Middle frontal gyrus (tissue), 1 donor: ENCODE measurements at regions not wholly inside any gene's neighbourhood (a gene's known extent, or its start where the extent isn't known, plus 50 kb on each side); places are given as distances from the start of the nearest gene placed in this dataset.
"Not testable (repeated sequence)": the region's sequence is repeated elsewhere in the genome, so short reads cannot be mapped to it uniquely, and the experiment has no call there.

Experiments
- DNase-seq: peaks from one replicate; pipeline ENCODE4 v3.0.0-alpha.2; 2015; ENCODE audit warnings: low spot score; ENCODE audit errors: extremely low spot score

DNA sequence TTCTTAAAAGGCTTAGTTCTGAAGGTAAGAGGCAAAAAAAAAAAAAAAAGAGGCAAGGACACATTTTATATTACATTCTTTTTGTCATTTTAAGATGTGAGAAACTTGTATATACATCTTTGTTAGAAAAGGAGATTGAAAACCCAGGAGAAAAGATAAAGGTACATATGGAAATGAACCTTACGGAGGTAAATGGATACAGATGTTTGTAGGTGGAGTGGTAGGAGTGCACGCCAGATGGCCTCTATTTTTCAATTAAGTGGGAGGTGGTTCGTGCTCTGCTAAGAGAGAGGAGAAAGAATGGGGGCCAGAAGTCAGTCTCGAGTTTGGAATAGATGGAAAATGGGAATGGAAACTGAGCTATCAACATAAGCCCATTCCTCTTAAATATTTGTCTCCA lies 622.5 kb upstream of the GHITM start:
- no peak for DNase-seq

DNA sequence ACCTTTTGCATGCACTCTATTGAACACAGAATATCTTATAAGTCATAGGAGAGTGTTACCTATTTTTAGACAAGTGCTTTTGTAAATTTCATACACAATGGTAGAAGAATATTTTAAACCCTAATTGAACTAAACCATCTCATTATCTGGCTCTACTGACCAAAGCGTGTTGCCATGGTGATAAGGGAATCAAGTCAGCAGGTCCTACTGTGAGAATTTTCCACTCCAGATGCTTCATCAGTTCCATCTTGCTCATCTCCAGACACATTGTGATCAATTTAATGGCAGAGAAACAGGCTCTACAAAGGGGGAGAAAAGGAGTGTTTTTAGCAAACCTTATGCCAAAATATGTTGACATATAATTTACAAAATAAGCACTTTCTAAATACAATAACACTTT lies 621.9 kb upstream of the GHITM start:
- no peak for DNase-seq

- DNase-seq = no peak
Observed at GRCh38 chr10:83518779-83519178, 620.5 kb upstream of the GHITM start.

GRCh38 chr10:83520386-83520785 lies 618.9 kb upstream of the GHITM start:
- not testable (repeated sequence) for DNase-seq

GRCh38 chr10:83522456-83522855 lies 616.9 kb upstream of the GHITM start:
- no peak for DNase-seq

DNA sequence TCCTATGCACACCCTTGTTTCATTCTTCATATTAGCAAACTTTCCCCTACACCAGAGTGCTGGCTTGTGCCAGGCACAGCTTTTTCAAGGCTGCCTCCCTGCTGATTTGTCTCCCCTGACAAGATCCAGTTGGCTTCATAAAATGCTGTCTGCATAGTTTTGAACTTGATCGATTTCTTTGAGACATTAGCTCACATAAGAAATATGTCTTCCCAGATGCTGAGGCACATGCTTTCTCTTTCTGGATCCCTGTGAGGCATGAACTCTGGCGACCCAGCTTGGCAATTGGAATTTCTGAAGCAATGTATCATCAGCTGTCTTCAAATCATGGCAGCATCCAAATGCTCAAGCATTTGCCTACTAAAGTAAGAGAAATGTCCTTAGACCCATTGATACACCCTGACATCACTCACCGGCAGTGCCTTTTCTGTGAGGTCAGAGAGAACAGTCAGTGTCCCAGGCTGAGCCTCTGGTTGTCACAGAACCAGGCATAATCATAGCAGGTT lies 616.4 kb upstream of the GHITM start:
- DNase-seq = no peak

- no peak for DNase-seq
Observed at GRCh38 chr10:83527934-83528333, 611.4 kb upstream of the GHITM start.

GRCh38 chr10:83533290-83533689 lies 606.0 kb upstream of the GHITM start:
- no peak for DNase-seq

GRCh38 chr10:83536426-83536825 lies 602.9 kb upstream of the GHITM start:
- no peak for DNase-seq

- DNase-seq = no peak
Observed at GRCh38 chr10:83538047-83538446, 601.3 kb upstream of the GHITM start.

GRCh38 chr10:83539528-83540308 lies 599.6 kb upstream of the GHITM start:
- DNase-seq = no peak

- DNase-seq = no peak
Observed at GRCh38 chr10:83541046-83541445, 598.3 kb upstream of the GHITM start.

- no peak for DNase-seq
Observed at GRCh38 chr10:83542774-83543411, 596.4 kb upstream of the GHITM start.

DNA sequence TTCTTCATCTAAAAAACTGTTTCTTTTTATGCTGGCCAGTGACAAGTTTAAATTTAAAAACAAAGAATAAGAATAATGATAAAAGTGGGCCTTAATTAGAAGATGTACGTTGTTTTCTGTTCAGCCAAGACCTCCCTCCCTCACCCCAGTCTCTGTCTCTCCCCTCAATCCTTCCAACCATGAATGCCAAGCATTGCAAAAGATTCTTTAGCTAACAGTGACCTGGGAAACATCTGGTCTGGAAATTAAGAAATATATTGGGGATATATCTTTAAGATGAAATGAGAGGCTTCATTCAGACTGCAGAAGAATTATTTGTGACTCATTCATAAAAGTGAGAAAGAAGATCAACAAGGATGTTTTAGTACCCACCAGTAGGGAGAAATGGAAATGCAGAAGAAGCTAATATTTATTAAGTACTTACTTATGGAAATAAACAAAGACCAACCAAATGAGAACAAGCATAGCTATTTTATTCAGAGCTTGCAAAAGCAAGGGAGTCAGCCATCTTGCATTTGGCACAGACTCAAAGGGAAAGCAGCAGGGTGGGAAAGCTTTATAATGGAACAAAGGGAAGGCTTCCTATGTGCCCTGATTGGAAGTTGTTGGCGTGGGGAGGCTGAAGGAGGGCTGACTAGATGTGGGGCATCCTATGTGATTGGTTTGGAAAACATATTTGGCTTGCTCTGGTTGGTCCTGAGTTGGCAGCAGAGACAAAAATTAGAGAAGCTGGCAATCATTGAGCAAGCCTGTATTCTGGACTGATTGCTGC lies 595.4 kb upstream of the GHITM start:
- DNase-seq = no peak

GRCh38 chr10:83545901-83546391 lies 593.4 kb upstream of the GHITM start:
- no peak for DNase-seq

DNA sequence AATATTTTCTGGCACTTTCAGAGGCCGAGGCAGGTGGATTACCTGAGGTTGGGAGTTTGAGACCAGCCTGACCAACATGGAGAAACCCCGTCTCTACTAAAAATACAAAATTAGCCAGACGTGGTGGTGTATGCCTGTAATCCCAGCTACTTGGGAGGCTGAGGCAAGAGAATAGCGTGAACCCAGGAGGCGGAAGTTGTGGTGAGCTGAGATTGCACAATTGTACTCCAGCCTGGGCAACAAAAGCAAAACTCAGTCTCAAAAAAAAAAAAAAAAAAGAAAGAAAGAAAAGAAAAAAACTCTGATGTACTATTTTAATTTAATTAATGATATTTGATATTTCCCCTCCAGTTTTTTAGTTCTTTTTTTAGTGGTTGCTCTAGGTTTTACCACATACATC lies 588.1 kb upstream of the GHITM start:
- DNase-seq = not testable (repeated sequence)

DNA sequence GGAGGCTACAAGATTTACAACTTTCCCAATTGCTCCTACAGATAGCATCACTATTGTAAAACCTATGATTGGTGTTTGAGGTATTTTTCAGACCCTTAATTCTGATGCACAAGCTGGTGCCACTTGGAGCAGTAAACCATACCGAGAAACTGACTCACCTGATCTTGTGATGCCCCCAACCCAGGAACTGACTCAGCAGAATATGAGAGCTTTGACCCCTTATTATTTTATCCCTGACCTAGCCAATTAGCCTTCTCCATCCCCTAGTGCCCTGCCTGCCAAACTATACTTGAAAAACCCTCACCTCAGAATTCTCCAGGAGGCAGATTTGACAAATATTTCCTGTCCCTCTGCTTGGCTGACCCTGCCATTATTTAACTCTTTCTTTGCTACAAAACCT lies 585.9 kb upstream of the GHITM start:
- no peak for DNase-seq

DNA sequence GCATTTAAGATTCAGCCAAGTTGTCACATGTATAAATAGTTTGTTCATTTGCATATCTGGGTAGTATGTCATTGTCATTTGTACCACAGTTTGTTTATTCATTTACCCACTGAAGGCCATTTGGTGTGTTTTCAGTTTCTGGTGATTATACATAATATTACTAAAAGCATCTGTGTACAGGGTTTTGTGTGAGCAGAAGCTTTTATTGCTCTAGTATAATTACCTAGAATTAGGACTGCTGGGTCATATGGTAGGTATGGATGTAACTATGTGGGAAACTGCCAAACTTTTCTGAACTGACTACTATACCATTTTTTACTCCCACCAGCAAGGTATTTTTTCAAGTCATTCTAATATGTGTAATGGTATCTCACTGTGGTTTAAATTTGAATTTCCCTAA lies 584.0 kb upstream of the GHITM start:
- no peak for DNase-seq

- DNase-seq = no peak
Observed at GRCh38 chr10:83562381-83562780, 576.9 kb upstream of the GHITM start.

GRCh38 chr10:83564889-83565588 lies 574.3 kb upstream of the GHITM start:
- DNase-seq = no peak

DNA sequence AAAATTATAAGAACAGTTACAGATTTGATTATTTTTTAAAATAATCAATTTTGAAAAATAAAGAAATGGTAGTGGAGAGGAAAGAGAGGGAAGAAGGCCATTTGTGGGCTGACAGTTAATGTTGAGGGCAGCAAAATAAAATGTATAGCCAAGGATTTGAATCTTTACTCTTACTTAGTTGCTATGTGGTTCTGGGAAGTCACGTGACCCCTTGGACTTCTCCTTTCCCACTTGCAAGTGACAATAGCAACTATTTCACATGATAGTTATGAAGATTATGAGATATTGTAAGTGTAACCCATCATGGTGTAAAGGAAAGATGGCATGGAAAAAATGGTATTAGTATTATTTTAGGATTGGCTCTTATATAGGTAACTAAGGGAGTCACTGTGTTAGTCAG lies 567.3 kb upstream of the GHITM start:
- DNase-seq = no peak
